CD4-positive, alpha-beta T cell treated with Interleukin-10 for 1 hour (primary cell): ENCODE measurements at regions not wholly inside any gene's neighbourhood (a gene's known extent, or its start where the extent isn't known, plus 50 kb on each side); places are given as distances from the start of the nearest gene placed in this dataset.
"Not testable (repeated sequence)": the region's sequence is repeated elsewhere in the genome, so short reads cannot be mapped to it uniquely, and the experiment has no call there.

Experiments
- DNase-seq: peaks from one replicate; pipeline ENCODE4 v3.0.0-alpha.2; 2020

DNA sequence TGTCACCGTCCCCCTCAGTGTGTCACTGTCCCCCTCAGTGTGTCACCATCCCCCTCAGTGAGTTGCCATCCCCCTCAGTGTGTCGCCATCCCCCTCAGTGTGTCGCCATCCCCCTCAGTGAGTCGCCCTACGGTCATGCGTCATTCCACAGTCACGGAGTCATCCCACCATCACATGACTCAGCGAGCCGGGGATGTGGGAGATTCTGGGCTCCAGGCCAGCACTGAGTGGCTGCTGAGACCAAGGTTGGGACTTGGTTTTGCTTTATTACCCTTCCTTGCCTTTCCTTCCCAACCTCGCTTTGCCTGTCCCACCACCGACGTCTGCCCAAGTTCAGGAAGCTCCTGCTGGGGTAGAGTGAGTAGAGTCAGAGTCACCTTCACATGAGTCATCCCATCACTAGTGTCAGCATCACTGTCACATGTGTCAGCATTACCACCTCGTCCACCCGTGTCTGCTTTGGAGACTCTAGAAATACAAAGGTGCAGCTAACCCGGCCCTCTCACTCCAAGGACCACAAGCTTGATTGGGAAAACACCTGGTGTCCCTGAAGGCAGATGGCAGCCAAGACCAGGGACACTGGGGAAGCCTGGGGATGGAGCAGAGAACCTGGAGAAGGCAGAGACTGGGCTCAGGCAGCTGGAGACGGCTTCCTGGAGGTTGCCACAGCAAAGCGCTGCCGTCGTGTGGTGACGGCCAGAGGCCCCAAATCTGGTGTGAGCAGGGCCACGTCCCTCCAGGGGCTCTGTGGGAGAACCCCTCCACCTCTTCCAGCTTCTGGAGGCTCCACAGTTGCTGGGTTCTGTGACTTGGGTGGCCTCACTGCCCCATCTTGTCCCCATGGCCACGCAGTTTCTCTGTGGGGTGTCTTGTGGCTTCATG lies 485.2 kb upstream of the SALL3 start:
- DNase-seq: no peak

DNA sequence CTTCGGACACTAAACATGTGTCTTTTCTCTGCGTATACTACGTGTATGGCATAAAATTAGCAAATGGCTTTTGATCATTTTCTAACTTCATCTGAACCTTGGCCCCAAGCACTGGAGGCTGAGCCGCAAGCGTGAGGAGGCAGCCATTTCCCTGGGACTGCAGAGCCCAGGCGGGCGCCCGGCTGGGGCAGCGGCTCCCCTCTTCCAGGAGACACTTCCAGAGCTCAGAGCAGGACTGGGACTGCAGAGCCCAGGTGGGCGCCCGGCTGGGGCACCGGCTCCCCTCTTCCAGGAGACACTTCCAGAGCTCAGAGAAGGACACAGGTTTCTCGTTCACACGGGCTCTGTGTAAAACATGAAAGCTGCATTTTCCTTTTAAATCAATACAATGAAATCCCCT lies 484.1 kb upstream of the SALL3 start:
- DNase-seq: no peak

DNA sequence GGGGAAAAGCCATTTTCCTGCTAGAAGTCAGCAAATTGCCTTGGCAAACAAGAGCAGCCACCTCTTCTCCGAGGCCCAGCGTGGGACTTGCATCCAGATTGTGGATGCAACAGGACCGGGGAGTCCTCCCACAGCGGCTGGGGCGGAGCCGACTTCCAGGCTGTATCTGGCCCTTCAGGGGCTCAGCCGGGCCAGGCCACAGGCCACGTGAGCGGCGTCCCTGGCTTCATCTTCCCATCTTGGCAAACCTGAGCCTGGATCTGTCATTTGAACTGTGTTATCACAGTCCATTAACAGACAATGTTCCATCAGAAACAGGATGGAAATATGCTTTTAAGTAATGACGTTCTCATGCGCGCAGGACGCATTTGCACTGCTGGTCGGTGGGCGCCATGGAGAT lies 483.5 kb upstream of the SALL3 start:
- no peak for DNase-seq

DNA sequence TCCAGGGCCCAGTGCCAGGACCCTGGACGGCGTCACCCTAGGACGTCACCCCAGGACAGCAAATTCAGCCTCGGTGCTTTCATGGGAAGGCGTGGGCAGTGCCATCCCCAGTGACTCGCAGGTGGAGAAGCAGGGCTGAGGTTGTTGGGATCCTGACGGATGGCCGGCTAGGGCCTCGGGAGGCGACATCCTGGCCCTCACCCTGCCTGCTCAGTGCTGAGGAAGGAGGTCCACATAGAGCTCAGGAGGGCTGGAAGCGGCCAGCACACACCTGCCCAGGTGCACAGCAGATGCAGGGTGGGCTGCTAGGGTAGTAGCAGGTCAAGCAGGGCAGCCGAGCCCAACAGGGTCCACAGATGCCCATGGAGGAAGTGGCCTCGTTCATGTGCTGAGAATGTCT lies 482.0 kb upstream of the SALL3 start:
- DNase-seq: no peak

DNA sequence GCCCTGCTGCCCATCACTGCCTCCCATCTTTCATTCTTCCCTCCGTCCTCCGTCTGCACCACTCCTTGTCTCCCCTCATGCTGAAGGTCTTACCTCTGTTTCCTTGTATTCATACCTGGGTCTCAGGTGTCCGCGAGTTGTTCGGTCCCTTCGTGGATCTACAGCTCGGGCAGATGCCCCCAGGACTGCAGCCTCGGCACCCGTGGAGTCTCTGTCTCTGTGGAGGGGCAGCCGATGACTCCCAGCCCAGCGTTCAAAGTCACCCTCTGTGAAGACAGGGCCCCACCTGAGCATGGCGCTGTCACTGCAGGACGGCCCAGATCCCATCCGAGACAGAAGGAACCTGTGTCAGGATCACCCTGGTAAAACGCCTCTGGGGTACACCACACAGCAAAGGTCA lies 480.0 kb upstream of the SALL3 start:
- DNase-seq: no peak

DNA sequence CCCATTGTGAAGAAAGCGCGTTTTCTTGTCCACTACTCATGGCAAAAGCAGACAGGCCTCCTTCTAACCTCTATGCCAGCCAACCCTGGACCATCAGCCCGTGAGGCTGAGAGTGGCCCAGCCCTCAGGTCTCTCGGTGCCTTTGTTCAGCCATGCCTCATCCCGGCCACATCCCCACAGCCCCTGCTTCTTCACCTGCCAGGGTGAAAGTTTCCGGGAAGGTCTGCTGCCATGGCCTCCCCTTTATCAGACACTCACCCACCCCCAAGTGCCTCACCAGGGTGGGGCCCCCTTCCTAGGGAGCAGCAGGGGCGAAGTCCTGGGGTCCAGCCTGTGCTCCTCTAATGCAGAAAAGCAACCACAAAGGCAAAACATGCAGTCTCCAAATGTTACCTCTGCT lies 478.4 kb upstream of the SALL3 start:
- no peak for DNase-seq

DNA sequence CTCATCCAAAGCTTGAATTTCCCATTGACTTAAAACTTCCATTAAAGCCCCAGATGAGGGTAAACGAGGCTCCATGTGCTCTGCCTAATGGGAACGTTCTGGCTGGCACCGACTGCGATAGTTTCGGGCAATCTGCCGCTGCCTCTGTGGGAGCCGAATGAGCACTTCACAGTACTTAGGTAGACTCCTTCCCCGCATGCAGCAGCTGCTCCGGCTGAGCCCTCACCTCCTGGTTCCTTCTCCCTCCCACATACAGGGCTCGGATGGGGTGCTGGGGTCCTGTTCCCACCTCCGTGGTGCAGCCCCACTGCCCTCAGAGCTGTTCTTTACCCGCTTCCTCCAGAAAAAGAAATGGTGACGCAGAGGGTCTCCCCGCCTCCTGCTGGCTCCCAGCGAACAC lies 476.5 kb upstream of the SALL3 start:
- DNase-seq: no peak

DNA sequence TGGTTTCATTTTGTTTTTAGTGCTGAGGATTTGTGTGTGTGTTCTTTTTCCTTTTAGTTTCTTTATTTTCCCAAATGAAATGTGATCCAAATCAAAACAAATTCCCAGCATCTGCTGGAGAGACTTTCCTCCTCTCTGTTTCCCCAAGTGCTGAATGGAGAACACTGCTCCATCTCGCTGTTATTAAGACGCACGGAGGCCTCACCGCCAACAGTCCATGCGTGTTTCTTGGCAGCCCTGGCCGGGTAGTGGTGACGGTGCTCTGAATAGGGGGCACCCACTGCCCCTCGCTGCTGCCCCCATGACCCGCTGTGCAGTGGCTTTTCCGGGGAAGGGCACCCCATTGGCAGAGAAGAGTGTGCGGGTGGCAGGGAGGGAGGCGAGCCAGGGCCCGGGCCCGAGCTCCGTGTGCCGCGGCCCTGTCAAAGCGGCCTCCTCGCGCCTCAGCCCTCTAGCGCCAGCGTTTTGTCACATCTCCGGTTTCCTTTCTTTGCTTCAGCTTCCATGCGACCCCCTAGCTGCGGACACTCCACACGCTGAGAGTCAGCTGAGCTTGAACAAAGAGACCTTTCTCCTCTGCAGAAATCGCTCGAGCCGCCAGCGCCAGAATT lies 473.7 kb upstream of the SALL3 start:
- DNase-seq: no peak

DNA sequence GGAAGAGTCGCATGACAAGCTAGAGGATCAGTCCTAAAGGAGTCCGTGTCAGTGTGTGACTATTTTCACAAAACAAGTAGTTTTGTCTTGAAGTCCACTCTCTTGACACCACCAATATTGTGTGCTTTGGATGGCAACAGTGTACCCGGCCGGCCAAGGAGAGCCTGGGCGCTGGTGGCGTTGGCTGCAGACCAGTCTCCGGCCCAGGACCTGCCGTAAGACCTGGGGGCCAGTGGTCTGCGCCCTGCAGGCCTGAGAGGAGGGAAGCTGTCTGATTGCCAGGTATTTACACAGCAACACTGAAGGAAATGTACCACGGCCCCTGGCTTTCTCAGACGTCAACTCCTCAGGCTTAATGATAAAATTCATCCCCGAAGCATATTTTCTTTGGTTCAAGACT lies 472.4 kb upstream of the SALL3 start:
- no peak for DNase-seq

DNA sequence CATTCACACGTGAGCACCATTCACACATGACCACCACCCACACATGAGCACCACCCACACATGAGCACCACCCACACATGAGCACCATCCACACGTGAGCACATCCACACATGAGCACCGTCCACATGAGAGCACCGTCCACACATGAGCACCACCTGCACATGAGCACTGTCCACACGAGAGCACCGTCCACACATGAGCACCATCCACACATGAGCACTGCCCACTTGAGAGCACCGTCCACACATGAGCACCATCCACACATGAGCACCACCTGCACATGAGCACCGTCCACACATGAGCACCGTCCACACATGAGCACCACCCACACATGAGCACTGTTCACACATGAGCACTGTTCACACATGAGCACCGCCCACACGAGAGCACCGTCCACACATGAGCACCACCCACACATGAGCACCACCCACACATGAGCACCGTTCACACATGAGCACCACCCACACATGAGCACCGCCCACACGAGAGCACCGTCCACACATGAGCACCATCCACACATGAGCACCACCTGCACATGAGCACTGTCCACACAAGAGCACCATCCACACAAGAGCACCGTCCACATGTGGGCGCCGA lies 471.3 kb upstream of the SALL3 start:
- DNase-seq: not testable (repeated sequence)

DNA sequence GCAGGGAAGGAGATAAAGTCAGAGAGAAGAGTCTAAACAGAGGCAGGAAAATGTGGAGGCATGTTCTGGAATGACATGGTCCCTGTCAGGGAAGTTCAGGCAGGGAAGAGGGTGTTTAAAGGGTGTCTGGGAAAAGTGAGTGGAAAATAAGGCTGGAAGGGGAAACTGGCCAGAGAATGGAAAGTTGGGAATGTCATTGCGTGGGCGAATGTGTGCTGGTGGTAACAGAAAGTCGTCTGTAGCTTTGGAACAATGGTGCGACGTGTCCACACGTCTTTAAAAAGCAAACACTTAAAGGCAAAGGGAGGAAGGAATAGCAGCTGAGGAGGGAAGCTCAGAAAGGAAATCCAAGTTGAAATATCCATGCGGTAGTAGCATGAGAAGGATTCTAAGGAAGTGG lies 469.5 kb upstream of the SALL3 start:
- DNase-seq: no peak

DNA sequence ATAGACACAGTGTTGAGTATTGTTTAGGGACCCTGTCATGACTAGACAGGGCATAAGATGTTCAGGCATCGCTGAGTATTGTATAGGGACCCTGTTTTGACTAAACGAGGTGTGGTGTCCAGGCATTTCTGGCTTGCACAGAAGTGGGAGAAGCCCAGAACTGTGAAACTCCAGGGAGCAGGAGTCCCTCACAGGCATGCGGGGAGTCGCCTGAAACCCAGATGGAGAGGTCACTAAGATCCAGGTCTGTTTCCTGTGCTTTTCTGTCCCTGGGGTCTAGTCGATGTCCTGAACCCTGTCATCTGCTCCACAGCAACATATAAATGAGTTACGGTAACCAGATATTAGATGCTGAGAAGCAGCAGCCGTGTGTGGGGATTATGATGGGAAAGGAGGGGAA lies 469.0 kb upstream of the SALL3 start:
- no peak for DNase-seq

DNA sequence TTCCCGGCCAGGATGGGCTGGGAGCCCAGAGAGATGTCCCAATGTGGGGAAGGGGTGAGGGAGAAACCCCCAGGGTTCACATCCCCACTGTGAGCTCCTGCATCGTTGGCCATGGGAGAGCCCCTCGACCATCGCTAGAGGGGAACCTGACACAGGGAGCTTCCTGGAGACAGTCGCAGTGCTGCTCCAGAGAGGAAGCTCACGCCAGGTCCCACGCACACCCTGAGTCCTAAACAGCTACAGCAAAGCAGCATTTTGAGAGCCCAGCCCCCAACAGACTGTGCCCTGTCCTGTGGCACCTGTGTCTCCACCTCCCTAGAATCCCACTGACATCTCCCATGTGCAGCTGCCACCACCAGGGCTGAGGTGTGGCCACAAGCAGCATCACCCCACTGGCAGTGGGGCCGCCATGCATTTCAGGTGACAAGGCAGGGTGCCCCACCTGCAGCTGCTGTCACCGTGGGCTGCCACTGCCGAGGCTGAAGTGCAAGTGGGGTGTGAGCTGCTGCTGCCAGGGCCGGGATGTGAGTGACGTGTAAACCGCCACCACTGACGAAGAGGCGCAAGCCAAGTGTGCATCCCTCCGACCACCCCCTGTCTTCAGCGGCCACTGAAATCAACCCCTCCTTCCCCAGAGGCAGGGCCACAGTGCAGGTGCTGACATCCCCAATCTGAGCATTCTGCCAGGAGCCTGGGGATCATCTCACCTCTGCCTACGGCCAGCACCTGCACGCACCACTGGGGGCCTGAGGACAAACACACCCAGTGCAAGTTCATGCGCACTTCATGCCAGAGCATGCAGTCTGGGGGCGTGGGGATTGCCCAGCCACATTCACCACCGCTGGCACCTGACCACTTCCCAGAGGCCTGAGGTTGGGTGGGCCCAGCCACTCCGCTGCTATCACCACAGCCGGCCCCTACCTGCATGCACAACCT lies 467.7 kb upstream of the SALL3 start:
- no peak for DNase-seq

DNA sequence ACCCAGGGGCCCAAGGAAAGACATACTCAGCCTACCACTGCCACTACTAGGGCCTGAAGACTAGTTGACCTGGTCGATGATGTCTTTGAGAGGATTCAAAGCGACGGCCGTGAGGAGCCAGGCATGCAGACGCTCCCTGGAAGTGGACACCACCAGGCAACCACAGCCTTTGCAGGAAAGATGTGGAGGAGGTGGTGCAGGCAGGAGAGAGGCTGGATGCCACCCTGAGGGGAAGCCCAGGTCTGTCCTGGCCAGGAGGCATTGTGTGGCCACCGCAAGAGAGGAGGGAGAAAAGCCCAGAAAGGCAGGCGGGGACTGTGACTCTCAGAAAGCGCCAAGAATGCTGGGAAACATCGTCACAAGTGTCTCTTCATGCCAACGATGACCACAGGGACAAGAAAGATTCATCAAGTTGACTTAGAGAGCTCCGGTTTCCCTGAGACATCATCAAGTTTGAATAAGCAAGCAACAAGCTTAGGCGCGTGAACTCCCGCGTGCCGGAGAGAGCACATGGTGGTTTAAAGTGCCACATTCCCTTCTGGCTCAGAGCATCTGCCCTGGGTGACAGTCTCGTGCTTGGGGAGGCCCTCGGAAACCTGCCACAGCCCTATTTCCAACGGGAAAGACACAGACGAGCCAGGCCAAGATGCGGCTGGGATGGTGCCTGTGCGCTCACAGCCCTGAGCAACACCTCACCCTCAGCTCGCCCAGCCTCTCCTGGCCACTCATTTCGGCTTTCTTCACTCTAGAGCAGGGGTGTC lies 464.5 kb upstream of the SALL3 start:
- no peak for DNase-seq

DNA sequence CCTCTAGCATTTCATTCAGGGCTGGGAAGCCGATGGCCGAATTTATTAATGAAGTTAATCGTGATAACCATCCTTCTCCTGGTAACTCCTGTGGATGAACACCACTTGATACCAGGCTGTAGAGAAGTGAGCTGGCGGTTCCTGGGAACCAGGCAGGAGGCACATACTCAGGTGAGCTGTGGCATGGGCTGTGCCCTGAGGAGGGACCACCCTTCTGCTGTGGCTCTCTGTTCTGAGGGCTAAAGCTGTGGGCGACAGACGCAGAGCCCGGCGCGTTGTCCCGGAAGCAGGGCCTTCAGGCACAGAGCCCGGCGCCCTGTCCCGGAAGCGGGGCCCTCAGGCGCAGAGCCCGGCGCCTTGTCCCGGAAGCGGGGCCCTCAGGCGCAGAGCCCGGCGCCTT lies 462.3 kb upstream of the SALL3 start:
- no peak for DNase-seq

DNA sequence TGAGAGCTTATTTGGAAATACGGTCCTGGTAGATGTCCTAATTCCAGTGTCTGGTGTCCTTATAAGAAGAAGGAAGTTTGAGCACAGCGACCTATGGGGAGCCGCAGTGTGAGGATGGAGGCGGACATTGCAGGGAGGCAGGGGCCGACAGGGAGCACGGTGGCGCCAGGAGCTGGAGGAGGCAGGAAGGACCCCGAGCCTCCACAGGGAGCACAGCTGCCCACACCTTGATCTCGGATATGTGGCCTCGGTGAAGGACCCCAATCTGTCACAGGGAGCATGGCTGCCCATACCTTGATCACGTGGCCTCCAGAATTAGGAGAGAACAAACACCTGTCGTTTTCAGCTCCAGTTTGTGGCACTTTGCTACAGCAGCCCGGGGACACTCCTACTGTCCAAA lies 461.6 kb upstream of the SALL3 start:
- DNase-seq: no peak

DNA sequence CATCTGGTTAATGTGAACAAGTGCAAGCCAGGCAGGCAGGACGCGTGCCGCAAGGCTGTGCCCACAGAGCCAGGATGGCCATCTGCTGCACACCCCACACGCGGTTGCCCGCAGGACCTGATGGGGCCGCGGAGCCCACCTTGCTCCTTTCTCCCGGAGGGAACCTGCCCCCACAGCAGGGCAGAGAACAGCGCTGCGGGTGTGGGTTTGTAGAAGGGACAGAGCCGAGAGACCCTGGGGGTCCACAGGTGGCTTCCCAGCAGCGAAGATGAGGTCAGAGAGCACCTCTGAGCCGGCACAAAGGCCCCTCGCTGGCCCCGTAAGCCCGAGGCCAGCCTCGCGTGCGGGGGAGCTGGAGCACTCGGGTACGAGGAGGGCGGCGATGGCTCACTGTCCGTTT lies 460.8 kb upstream of the SALL3 start:
- DNase-seq: no peak

DNA sequence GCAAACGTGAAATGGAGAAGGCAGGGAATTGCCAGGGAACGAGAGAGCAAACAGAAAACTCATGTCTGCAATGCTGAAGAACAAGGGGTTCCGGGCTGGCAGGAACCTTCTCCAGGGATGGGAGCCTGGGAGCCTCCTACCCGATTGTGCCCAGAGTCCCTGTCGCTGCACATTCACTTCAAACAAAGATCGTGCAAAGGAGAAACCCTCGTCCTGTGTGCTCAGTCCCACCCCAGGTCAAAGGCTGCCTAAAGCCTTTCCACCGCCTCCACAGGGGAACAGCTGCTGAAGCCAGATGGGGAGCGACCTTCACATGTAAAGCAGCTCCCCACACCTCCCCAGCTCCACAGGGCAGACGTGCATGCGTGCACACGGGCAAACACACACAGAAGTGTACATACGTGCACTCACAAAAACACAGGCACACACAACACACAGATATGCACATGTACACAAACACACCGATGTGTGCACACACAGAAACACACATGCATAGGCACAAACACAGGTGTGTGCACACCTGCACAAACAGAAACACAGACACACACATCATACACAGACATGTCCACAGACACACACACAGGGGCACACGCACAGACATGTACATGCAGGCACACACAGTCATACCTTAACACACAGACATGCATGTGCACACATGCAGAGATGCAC lies 460.1 kb upstream of the SALL3 start:
- DNase-seq: no peak

DNA sequence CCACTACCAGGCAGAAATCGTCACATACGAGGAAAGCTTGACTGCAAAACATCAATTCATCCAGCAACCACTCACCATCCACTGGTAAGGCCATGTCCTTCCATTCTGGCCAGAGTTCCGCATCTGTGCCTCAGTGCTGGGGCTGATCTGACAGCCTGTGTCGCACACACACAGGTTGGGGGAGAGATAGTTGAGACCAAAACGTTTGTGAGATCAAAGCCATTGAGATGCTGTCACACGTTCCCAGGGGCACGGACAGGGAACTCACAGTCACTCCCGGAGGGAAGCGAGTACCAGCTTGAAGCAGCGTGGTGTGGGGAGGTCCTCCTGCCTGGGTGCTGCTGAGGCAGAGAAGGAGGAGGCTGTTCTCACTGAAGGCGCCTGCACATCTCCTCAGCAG lies 458.5 kb upstream of the SALL3 start:
- no peak for DNase-seq

DNA sequence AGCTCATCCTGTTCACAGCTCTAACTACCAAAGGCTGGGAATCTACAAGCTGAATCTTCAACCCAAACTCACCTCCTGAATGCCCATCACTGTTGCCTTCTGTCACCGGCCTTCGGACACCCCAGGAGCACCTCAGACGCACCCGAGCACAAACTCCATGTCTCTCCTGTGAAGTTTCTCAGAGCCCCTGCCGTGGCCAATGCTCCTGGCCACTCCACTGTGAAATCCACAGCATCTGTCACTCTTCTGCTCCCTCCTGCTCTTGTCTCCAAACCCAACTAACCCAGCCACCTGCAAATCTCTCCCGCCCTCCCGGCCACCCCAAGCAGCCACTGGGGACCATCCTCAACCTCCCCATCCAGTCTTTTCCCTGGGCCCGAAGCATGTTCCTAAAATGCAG lies 457.9 kb upstream of the SALL3 start:
- DNase-seq: no peak

DNA sequence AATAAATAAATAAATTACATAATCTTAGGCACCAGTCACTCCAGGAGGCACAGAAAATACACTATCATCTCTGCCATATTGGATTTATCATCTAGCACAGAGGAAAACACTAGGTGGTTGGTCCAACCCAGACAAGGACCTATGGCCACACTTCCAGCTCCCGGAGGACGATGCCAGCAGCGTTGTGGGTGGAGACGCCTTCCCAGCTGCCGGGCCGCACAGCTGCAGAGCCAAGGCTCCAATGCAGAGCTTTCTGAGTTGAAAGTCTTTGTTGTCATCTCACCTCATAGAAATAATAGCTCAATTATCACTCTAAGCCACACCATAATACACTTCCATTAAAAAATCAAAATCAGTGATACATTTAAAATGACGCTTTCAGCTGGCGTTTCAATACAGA lies 457.1 kb upstream of the SALL3 start:
- DNase-seq: no peak

DNA sequence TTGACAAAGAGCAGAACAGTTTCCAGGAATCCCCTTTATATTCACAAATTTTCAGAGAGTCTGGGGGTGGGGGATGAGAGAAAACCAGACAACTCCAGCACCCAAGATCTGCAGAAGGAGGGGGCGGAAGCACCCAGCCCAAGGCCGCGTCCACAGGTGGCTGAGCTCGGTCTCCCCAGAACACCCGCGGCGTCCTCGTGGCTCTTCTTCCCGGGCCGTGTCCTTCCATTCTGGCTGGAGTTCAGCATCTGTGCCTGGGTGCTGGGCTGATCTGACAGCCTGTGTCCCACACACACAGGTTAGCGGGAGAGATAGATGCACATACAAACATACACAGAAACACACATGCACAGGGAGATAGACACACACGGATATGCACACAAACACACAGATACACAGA lies 455.8 kb upstream of the SALL3 start:
- DNase-seq: no peak
